Bronchial epithelial cell (primary cell): ENCODE measurements at regions not wholly inside any gene's neighbourhood (a gene's known extent, or its start where the extent isn't known, plus 50 kb on each side); places are given as distances from the start of the nearest gene placed in this dataset.

ENCODE experiments used
- DNase-seq: peaks from one replicate; pipeline ENCODE4 v3.0.0-alpha.2; 2010; ENCODE audit warnings: low read depth
- FAIRE-seq: peaks from 2 replicates; lab custom pipeline; 2011; peaks lifted over from hg19 to GRCh38; lab: Jason Lieb, UNC
- H3K27me3 ChIP-seq: 2 replicates; pipeline ENCODE4 v1.5.1; 2011; ENCODE audit warnings: low read length; ENCODE audit not compliant: control insufficient read depth, insufficient read depth
- H3K36me3 ChIP-seq: 2 replicates; pipeline ENCODE4 v1.5.1; 2011; ENCODE audit warnings: low read length; ENCODE audit not compliant: control insufficient read depth, insufficient read depth
- H3K4me3 ChIP-seq: 2 replicates; pipeline ENCODE4 v1.5.1; 2011; ENCODE audit warnings: mild to moderate bottlenecking, low read depth, low read length, control low read depth
- TF ChIP-seq, protein P1 (sequence below): IDR thresholded peaks from 2 replicates; pipeline ENCODE4 v1.5.1; 2011; ENCODE audit warnings: mild to moderate bottlenecking, moderate library complexity, low read length, control low read depth, inconsistent platforms; ENCODE audit not compliant: insufficient read depth, severe bottlenecking

GRCh38 chr4:184328022-184328736 lies 110.5 kb upstream of the ENPP6 start:
- DNase-seq: peak; percentile 99
- FAIRE-seq: peak; percentile 96
- TF ChIP-seq, protein P1, sequence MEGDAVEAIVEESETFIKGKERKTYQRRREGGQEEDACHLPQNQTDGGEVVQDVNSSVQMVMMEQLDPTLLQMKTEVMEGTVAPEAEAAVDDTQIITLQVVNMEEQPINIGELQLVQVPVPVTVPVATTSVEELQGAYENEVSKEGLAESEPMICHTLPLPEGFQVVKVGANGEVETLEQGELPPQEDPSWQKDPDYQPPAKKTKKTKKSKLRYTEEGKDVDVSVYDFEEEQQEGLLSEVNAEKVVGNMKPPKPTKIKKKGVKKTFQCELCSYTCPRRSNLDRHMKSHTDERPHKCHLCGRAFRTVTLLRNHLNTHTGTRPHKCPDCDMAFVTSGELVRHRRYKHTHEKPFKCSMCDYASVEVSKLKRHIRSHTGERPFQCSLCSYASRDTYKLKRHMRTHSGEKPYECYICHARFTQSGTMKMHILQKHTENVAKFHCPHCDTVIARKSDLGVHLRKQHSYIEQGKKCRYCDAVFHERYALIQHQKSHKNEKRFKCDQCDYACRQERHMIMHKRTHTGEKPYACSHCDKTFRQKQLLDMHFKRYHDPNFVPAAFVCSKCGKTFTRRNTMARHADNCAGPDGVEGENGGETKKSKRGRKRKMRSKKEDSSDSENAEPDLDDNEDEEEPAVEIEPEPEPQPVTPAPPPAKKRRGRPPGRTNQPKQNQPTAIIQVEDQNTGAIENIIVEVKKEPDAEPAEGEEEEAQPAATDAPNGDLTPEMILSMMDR: peak; percentile 21
- no peaks in the 10 kb centered on the region for H3K27me3 ChIP-seq
- no peak overlapping the region for H3K4me3 ChIP-seq
- H3K36me3 ChIP-seq: no peaks in the 10 kb centered on the region

DNA sequence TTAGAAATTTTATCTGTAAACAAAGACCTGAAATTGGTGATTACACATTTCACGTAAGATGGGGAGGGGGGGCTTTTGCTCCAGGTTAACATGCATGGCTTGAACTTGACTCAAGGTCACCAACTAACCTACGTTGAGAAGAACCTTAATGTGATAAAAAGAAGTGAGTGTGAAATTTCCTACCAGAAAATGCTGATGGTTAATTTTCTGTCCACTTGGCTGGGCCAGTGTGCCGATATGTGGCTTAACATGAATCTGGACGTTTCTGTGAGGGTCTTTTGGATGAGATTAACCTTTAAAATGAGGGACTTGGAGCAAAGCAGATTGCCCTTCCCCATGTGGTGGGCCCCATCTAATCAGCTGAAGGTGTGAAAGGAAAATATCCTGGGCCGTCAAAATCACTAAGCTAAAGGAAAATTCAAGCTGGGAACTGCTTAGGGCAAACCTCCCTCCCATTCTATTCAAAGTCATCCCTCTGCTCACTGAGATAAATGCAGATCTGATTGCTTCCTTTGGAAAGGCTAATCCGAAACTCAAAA lies 107.3 kb upstream of the ENPP6 start:
- DNase-seq (no peak), FAIRE-seq (no peak)
- TF ChIP-seq, protein P1: no peak
- no peaks in the 10 kb centered on the region for H3K36me3 ChIP-seq
- no peaks in the 10 kb centered on the region for H3K27me3 ChIP-seq
- H3K4me3 ChIP-seq: no peak overlapping the region

DNA sequence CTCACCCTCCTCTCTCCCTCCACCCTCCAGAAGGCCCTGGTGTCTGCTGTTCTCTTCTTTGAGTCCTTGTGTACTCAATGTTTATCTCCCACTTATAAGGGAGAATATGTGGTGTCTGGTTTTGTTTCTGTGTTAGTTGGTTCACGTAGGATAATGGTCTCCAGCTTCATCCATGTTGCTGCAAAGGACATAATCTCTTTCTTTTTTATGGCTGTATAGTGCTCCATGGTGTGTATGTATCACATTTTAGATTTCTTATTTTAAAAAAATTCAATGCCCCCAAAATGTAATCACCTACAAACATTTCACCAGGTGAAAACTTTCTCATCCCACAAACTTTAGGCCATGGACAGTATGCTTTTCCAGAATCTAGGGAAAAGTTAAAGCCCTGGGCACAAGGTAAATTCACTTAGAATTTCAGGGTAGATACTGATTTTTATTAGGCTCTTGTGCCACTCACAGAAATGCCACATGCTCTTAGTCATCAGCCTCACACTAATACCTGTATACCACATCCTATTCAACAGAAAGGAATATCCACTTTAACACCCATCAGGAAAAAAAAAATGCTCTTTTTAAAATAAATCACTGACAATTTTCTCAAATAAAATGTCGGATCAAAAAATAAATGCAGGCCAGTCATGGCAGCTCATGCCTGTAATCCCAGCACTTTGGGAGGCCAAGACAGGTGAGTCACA lies 104.8 kb upstream of the ENPP6 start:
- Histone ChIP-seq H3K27me3 (no peaks in the 10 kb centered on the region), H3K36me3 (no peaks in the 10 kb centered on the region), H3K4me3 (no peak overlapping the region)
- TF ChIP-seq, protein P1: no peak
- no peak for FAIRE-seq
- peak; percentile 73 for DNase-seq

GRCh38 chr4:184320631-184321030 lies 103.0 kb upstream of the ENPP6 start:
- no peak overlapping the region for H3K4me3 ChIP-seq
- no peaks in the 10 kb centered on the region for H3K27me3 ChIP-seq
- no peak for FAIRE-seq
- H3K36me3 ChIP-seq: no peaks in the 10 kb centered on the region
- TF ChIP-seq, protein P1: no peak
- DNase-seq: no peak

- FAIRE-seq: no peak
Observed at GRCh38 chr4:184318852-184319251, 101.2 kb upstream of the ENPP6 start.

More at GRCh38 chr4:184318852-184319251, 101.2 kb upstream of the ENPP6 start:
- TF ChIP-seq, protein P1: no peak
- H3K4me3 ChIP-seq: no peak overlapping the region
- DNase-seq: no peak
- H3K27me3 ChIP-seq: no peaks in the 10 kb centered on the region
- H3K36me3 ChIP-seq: no peaks in the 10 kb centered on the region
